GM19043 (cell line): ENCODE measurements at regions not wholly inside any gene's neighbourhood (a gene's known extent, or its start where the extent isn't known, plus 50 kb on each side); places are given as distances from the start of the nearest gene placed in this dataset.
"Not testable (repeated sequence)": the region's sequence is repeated elsewhere in the genome, so short reads cannot be mapped to it uniquely, and the experiment has no call there.

Experiments
- ATAC-seq: cut with Tn5 transposase; IDR thresholded peaks from one replicate; pipeline ENCODE4 v1.9.1; 2021; ENCODE audit warnings: low read depth; ENCODE audit not compliant: unreplicated experiment

- no peak for ATAC-seq
Observed at GRCh38 chr14:86954623-86955022, 1038.4 kb downstream of the GALC start.

- ATAC-seq: no peak
Observed at GRCh38 chr14:86946446-86946845, 1046.5 kb downstream of the GALC start.

GRCh38 chr14:86944434-86944833 lies 1048.5 kb downstream of the GALC start:
- no peak for ATAC-seq

- no peak for ATAC-seq
Observed at GRCh38 chr14:86943391-86944365, 1049.3 kb downstream of the GALC start.

GRCh38 chr14:86942936-86943335 lies 1050.0 kb downstream of the GALC start:
- ATAC-seq: no peak

GRCh38 chr14:86940106-86940505 lies 1052.9 kb downstream of the GALC start:
- ATAC-seq: no peak

GRCh38 chr14:86938320-86938719 lies 1054.7 kb downstream of the GALC start:
- ATAC-seq: no peak

- no peak for ATAC-seq
Observed at GRCh38 chr14:86936556-86936955, 1056.4 kb downstream of the GALC start.

- no peak for ATAC-seq
Observed at GRCh38 chr14:86935241-86935885, 1057.6 kb downstream of the GALC start.

GRCh38 chr14:86933958-86934595 lies 1058.9 kb downstream of the GALC start:
- ATAC-seq: no peak

GRCh38 chr14:86933460-86933859 lies 1059.5 kb downstream of the GALC start:
- ATAC-seq: no peak

- no peak for ATAC-seq
Observed at GRCh38 chr14:86915406-86915805, 1077.6 kb downstream of the GALC start.

- ATAC-seq: no peak
Observed at GRCh38 chr14:86912709-86913108, 1080.3 kb downstream of the GALC start.

- no peak for ATAC-seq
Observed at GRCh38 chr14:86911486-86911885, 1081.5 kb downstream of the GALC start.

- not testable (repeated sequence) for ATAC-seq
Observed at GRCh38 chr14:86905386-86905926, 1087.5 kb downstream of the GALC start.

GRCh38 chr14:86902176-86902950 lies 1090.6 kb downstream of the GALC start:
- ATAC-seq: no peak

- ATAC-seq: no peak
Observed at GRCh38 chr14:86897704-86898513, 1095.1 kb downstream of the GALC start.

- ATAC-seq: no peak
Observed at GRCh38 chr14:86897224-86897623, 1095.8 kb downstream of the GALC start.

- no peak for ATAC-seq
Observed at GRCh38 chr14:86896701-86897100, 1096.3 kb downstream of the GALC start.
